RWPE2 (cell line): ENCODE measurements at regions not wholly inside any gene's neighbourhood (a gene's known extent, or its start where the extent isn't known, plus 50 kb on each side); places are given as distances from the start of the nearest gene placed in this dataset.

Source experiments
- ATAC-seq: fragments of 200-7000 bp; cut with Tn5 transposase; 3 replicates; pipeline ENCODE4 v1.9.1; 2021; ENCODE audit warnings: low read depth
- DNase-seq: peaks from one replicate; pipeline ENCODE4 v3.0.0-alpha.2; 2020; ENCODE audit warnings: low spot score
- H3K27ac ChIP-seq: fragments of 450-650 bp; 2 replicates; pipeline ENCODE4 v1.5.1; 2017; ENCODE audit warnings: mild to moderate bottlenecking; ENCODE audit not compliant: poor library complexity, severe bottlenecking
- H3K27me3 ChIP-seq: fragments of 250-450 bp; sonication (Bioruptor Pico); 2 replicates; pipeline ENCODE4 v1.5.1; 2021; ENCODE audit warnings: mild to moderate bottlenecking, moderate library complexity; ENCODE audit not compliant: insufficient read depth, poor library complexity, severe bottlenecking
- H3K36me3 ChIP-seq: fragments of 250-450 bp; sonication (Bioruptor Pico); 2 replicates; pipeline ENCODE4 v1.5.1; 2020; ENCODE audit warnings: low read depth, mild to moderate bottlenecking, moderate library complexity
- H3K4me1 ChIP-seq: fragments of 250-450 bp; sonication (Bioruptor Pico); 2 replicates; pipeline ENCODE4 v1.5.1; 2021; ENCODE audit warnings: mild to moderate bottlenecking, moderate library complexity; ENCODE audit not compliant: insufficient read depth, poor library complexity, severe bottlenecking
- H3K4me3 ChIP-seq: fragments of 250-450 bp; sonication (Bioruptor Pico); 2 replicates; pipeline ENCODE4 v1.5.1; 2021; ENCODE audit warnings: mild to moderate bottlenecking, moderate library complexity; ENCODE audit not compliant: severe bottlenecking
- H3K9me3 ChIP-seq: fragments of 250-450 bp; sonication (Bioruptor Pico); 2 replicates; pipeline ENCODE4 v1.5.1; 2021; ENCODE audit warnings: mild to moderate bottlenecking, moderate library complexity; ENCODE audit not compliant: severe bottlenecking
- CTCF ChIP-seq: fragments of 450-650 bp; IDR thresholded peaks from one replicate; pipeline ENCODE4 v1.5.1; 2017; ENCODE audit warnings: mild to moderate bottlenecking, moderate library complexity; ENCODE audit not compliant: poor library complexity, severe bottlenecking

- no peak for DNase-seq
- H3K36me3 ChIP-seq = no peaks in the 10 kb centered on the region
- no peaks in the 10 kb centered on the region for H3K9me3 ChIP-seq
Observed at GRCh38 chr5:34600118-34600493, 56.0 kb upstream of the RAI14 start.

GRCh38 chr5:34603378-34603777 lies 52.8 kb upstream of the RAI14 start:
- H3K4me1 ChIP-seq = peaks cover 30% of the 10 kb centered on the region
- H3K27ac ChIP-seq = peak overlapping the region; percentile 44
- DNase-seq (no peak), ATAC-seq (no peak)
- H3K4me3 ChIP-seq = no peak overlapping the region
- H3K27me3 ChIP-seq = no peaks in the 10 kb centered on the region
- no peak for TF ChIP-seq CTCF
- H3K36me3 ChIP-seq = no peaks in the 10 kb centered on the region
- no peaks in the 10 kb centered on the region for H3K9me3 ChIP-seq

More at GRCh38 chr5:34600118-34600493, 56.0 kb upstream of the RAI14 start:
- H3K4me1 ChIP-seq = peaks cover 36% of the 10 kb centered on the region
- H3K4me3 ChIP-seq = no peak overlapping the region
- TF ChIP-seq CTCF = no peak
- H3K27me3 ChIP-seq = no peaks in the 10 kb centered on the region
- H3K27ac ChIP-seq = no peak overlapping the region
- no peak for ATAC-seq

- Histone ChIP-seq H3K36me3 (no peaks in the 10 kb centered on the region), H3K27me3 (no peaks in the 10 kb centered on the region), H3K27ac (peak overlapping the region; percentile 44), H3K9me3 (no peaks in the 10 kb centered on the region), H3K4me3 (no peak overlapping the region), H3K4me1 (peaks cover 30% of the 10 kb centered on the region)
- ATAC-seq (peak; percentile 20), DNase-seq (no peak)
- TF ChIP-seq CTCF = no peak
Observed at GRCh38 chr5:34604119-34604675, 51.9 kb upstream of the RAI14 start.

- Histone ChIP-seq H3K27me3 (no peaks in the 10 kb centered on the region), H3K4me3 (no peak overlapping the region), H3K4me1 (peaks cover 35% of the 10 kb centered on the region), H3K36me3 (no peaks in the 10 kb centered on the region), H3K27ac (no peak overlapping the region), H3K9me3 (no peaks in the 10 kb centered on the region)
- no peak for TF ChIP-seq CTCF
- no peak for DNase-seq
- ATAC-seq = no peak
Observed at GRCh38 chr5:34606101-34606500, 50.0 kb upstream of the RAI14 start.
